H9 (cell line): ENCODE measurements at regions not wholly inside any gene's neighbourhood (a gene's known extent, or its start where the extent isn't known, plus 50 kb on each side); places are given as distances from the start of the nearest gene placed in this dataset.

Source experiments
- DNase-seq: peaks from one replicate; pipeline ENCODE4 v3.0.0-alpha.2; 2017
- H2AFZ ChIP-seq: one replicate; pipeline ENCODE4 v1.6.1; 2013; ENCODE audit warnings: mild to moderate bottlenecking, low read length, control low read depth, moderate library complexity
- H2AK5ac ChIP-seq: 2 replicates; pipeline ENCODE4 v1.6.1; 2013; ENCODE audit warnings: low read length, control low read depth, mixed read lengths; ENCODE audit not compliant: insufficient read length
- H2BK120ac ChIP-seq: one replicate; pipeline ENCODE4 v1.6.1; 2013; ENCODE audit warnings: low read depth, mild to moderate bottlenecking, low read length, control low read depth, inconsistent platforms; ENCODE audit not compliant: poor library complexity, severe bottlenecking
- H2BK12ac ChIP-seq: 2 replicates; pipeline ENCODE4 v1.6.1; 2013; ENCODE audit warnings: low read length, control low read depth, mixed read lengths, low read depth; ENCODE audit not compliant: insufficient read length
- H2BK15ac ChIP-seq: 2 replicates; pipeline ENCODE4 v1.6.1; 2013; ENCODE audit warnings: low read depth, low read length, control low read depth
- H2BK20ac ChIP-seq: one replicate; pipeline ENCODE4 v1.6.1; 2013; ENCODE audit warnings: low read depth, mild to moderate bottlenecking, low read length, control low read depth, inconsistent platforms; ENCODE audit not compliant: poor library complexity, severe bottlenecking
- H2BK5ac ChIP-seq: 2 replicates; pipeline ENCODE4 v1.6.1; 2013; ENCODE audit warnings: low read length, control low read depth, mixed read lengths; ENCODE audit not compliant: insufficient read length
- H3K14ac ChIP-seq: 2 replicates; pipeline ENCODE4 v1.6.1; 2013; ENCODE audit warnings: low read length, control low read depth; ENCODE audit not compliant: insufficient read depth
- H3K18ac ChIP-seq: 2 replicates; pipeline ENCODE4 v1.6.1; 2013; ENCODE audit warnings: low read depth, mild to moderate bottlenecking, mixed read lengths, low read length, control low read depth; ENCODE audit not compliant: insufficient read length
- H3K23ac ChIP-seq: 2 replicates; pipeline ENCODE4 v1.6.1; 2013; ENCODE audit warnings: low read length, control low read depth, mixed read lengths, low read depth; ENCODE audit not compliant: insufficient read length
- H3K23me2 ChIP-seq: 2 replicates; pipeline ENCODE4 v1.6.1; 2013; ENCODE audit warnings: low read depth, mild to moderate bottlenecking, mixed read lengths, low read length, control low read depth; ENCODE audit not compliant: insufficient read length, poor library complexity, severe bottlenecking
- H3K27ac ChIP-seq: 2 replicates; pipeline ENCODE4 v1.5.1; 2013; ENCODE audit warnings: low read length, control low read depth, mixed read lengths, low read depth; ENCODE audit not compliant: insufficient read length
- H3K27me3 ChIP-seq: 2 replicates; pipeline ENCODE4 v1.6.1; 2013; ENCODE audit warnings: low read length, control low read depth, inconsistent platforms; ENCODE audit not compliant: insufficient read depth
- H3K4ac ChIP-seq: 2 replicates; pipeline ENCODE4 v1.6.1; 2013; ENCODE audit warnings: low read depth, mild to moderate bottlenecking, control low read depth, inconsistent platforms, low read length, moderate library complexity
- H3K4me1 ChIP-seq: 2 replicates; pipeline ENCODE4 v1.6.1; 2013; ENCODE audit warnings: low read length, control low read depth, inconsistent platforms; ENCODE audit not compliant: insufficient read depth
- H3K4me2 ChIP-seq: 2 replicates; pipeline ENCODE4 v1.6.1; 2013; ENCODE audit warnings: low read length, control low read depth, mixed read lengths; ENCODE audit not compliant: insufficient read length, insufficient read depth
- H3K56ac ChIP-seq: 2 replicates; pipeline ENCODE4 v1.6.1; 2013; ENCODE audit warnings: low read depth, mild to moderate bottlenecking, mixed read lengths, low read length, control low read depth; ENCODE audit not compliant: insufficient read length
- H3K79me1 ChIP-seq: 2 replicates; pipeline ENCODE4 v1.6.1; 2013; ENCODE audit warnings: low read depth, mild to moderate bottlenecking, moderate library complexity, low read length, control low read depth, inconsistent platforms; ENCODE audit not compliant: insufficient read depth, poor library complexity, severe bottlenecking
- H3K79me2 ChIP-seq: 2 replicates; pipeline ENCODE4 v1.6.1; 2013; ENCODE audit warnings: low read length, control low read depth, inconsistent platforms; ENCODE audit not compliant: insufficient read depth
- H3K9ac ChIP-seq: 2 replicates; pipeline ENCODE4 v1.6.1; 2013; ENCODE audit warnings: low read length, control low read depth, mixed read lengths; ENCODE audit not compliant: insufficient read length; ENCODE audit errors: extremely low read depth
- H3K9me3 ChIP-seq: one replicate; pipeline ENCODE4 v1.6.1; 2013; ENCODE audit warnings: low read depth, low read length, inconsistent platforms; ENCODE audit not compliant: control insufficient read depth
- H3T11ph ChIP-seq: one replicate; pipeline ENCODE4 v1.6.1; 2013; ENCODE audit warnings: mild to moderate bottlenecking, low read length, control low read depth, inconsistent platforms
- H4K20me1 ChIP-seq: one replicate; pipeline ENCODE4 v1.6.1; 2013; ENCODE audit not compliant: control insufficient read depth, insufficient read length, insufficient read depth
- H4K5ac ChIP-seq: 2 replicates; pipeline ENCODE4 v1.6.1; 2013; ENCODE audit warnings: low read depth, mild to moderate bottlenecking, mixed read lengths, low read length, control low read depth; ENCODE audit not compliant: insufficient read length
- H4K8ac ChIP-seq: replicated peaks from 2 replicates; pipeline ENCODE4 v1.6.1; 2013; ENCODE audit warnings: low read length, control low read depth, mixed read lengths, low read depth; ENCODE audit not compliant: insufficient read length
- H4K91ac ChIP-seq: 2 replicates; pipeline ENCODE4 v1.6.1; 2013; ENCODE audit warnings: low read depth, mild to moderate bottlenecking, moderate library complexity, mixed read lengths, low read length, control low read depth; ENCODE audit not compliant: insufficient read length
- H3K27ac Mint-ChIP-seq, 3 experiments: 2 replicates in 2 of 3; 3 replicates in 1 of 3; pipeline ENCODE4 v1.8.0; 2020 to 2021; ENCODE audit warnings: mixed read lengths in 3 of 3, mild to moderate bottlenecking in 1 of 3, moderate library complexity in 1 of 3
- H3K27me3 Mint-ChIP-seq: 2 replicates; pipeline ENCODE4 v1.8.0; 2021; ENCODE audit warnings: low read depth, mild to moderate bottlenecking, moderate library complexity, mixed read lengths
- H3K36me3 Mint-ChIP-seq, 3 experiments: 2 replicates in 2 of 3; 3 replicates in 1 of 3; pipeline ENCODE4 v1.8.0; 2020 to 2021; ENCODE audit warnings: low read depth in 3 of 3, mixed read lengths in 3 of 3; ENCODE audit not compliant: insufficient read depth in 1 of 3
- H3K4me1 Mint-ChIP-seq, 2 experiments: 2 replicates each; pipeline ENCODE4 v1.8.0; 2020; ENCODE audit warnings: mixed read lengths in 2 of 2
- H3K4me3 Mint-ChIP-seq, 2 experiments: 2 replicates in 1 of 2; 3 replicates in 1 of 2; pipeline ENCODE4 v1.8.0; 2020 to 2021; ENCODE audit warnings: mild to moderate bottlenecking in 2 of 2, mixed read lengths in 2 of 2, moderate library complexity in 1 of 2
- H3K9me3 Mint-ChIP-seq, 2 experiments: 2 replicates in 1 of 2; 3 replicates in 1 of 2; pipeline ENCODE4 v1.8.0; 2020; ENCODE audit warnings: mild to moderate bottlenecking in 2 of 2, mixed read lengths in 2 of 2, moderate library complexity in 1 of 2
- CTCF ChIP-seq: fragments of 200-600 bp; sonication (generic); conservative IDR thresholded peaks from 3 replicates; pipeline ENCODE4 v1.8.0; 2021; ENCODE audit warnings: antibody characterized with exemption, mild to moderate bottlenecking
- WGBS: extraction: QIAGEN DNeasy Blood & Tissue Kit; methylation state at CpG from one replicate; pipeline ENCODE4 v1.1.7; 2013; ENCODE audit warnings: missing lambda C conversion rate, low lambda C conversion rate, mixed read lengths; ENCODE audit not compliant: insufficient read length; ENCODE audit errors: extremely low coverage; 5-methylcytosine and 5-hydroxymethylcytosine counted together

- Mint-ChIP-seq H3K27me3 (peaks cover 2% of the 10 kb centered on the region; the same call in 1 of the 2 replicates), H3K27ac (no peak overlapping the region), H3K4me3 (no peak overlapping the region), H3K36me3 (peaks cover 0 to 2% (median 0%) of the 10 kb centered on the region in 3 experiments; a peak in 2 of 7 replicates), H3K9me3 (peaks cover 0 to 3% of the 10 kb centered on the region in 2 experiments; a peak in 2 of 5 replicates), H3K4me1 (peaks cover 0 to 5% of the 10 kb centered on the region in 2 experiments; a peak in 3 of 4 replicates)
- no peak for DNase-seq
- Histone ChIP-seq H3K56ac (no peak overlapping the region), H3K18ac (no peak overlapping the region), H3K27me3 (no peaks in the 10 kb centered on the region), H3K4me2 (no peak overlapping the region), H3K79me2 (no peaks in the 10 kb centered on the region), H3K23me2 (no peaks in the 10 kb centered on the region), H3K23ac (no peak overlapping the region), H2BK5ac (no peak overlapping the region), H2BK12ac (no peak overlapping the region), H4K20me1 (no peaks in the 10 kb centered on the region), H3K4me1 (peaks cover 8% of the 10 kb centered on the region; the same call in 1 of the 2 replicates), H2AFZ (no peak overlapping the region), H2BK15ac (no peak overlapping the region), H3K9ac (no peak overlapping the region), H2AK5ac (no peak overlapping the region), H4K5ac (no peak overlapping the region), H3K4ac (no peak overlapping the region), H3K79me1 (no peaks in the 10 kb centered on the region), H4K8ac (no peak overlapping the region), H3K14ac (no peak overlapping the region), H3T11ph (no peak overlapping the region), H2BK20ac (no peak overlapping the region), H2BK120ac (no peak overlapping the region), H3K27ac (no peak overlapping the region), H3K9me3 (no peaks in the 10 kb centered on the region), H4K91ac (no peak overlapping the region)
- no CpG with 5 or more reads among the region's 3 CpGs for WGBS
- no peak for TF ChIP-seq CTCF
Observed at GRCh38 chr20:40431611-40432010, 257.4 kb downstream of the MAFB start.
